ENCODE measurements at regions not wholly inside any gene's neighbourhood (a gene's known extent, or its start where the extent isn't known, plus 50 kb on each side); places are given as distances from the start of the nearest gene placed in this dataset.

GRCh38 chr1:213826891-213827290, 160.9 kb upstream of the PROX1 start:
- Histone ChIP-seq H2AK5ac (ENCODE audit: low read depth, low read length) (no peak overlapping the region), H3K27ac (ENCODE audit: insufficient read depth, low read length) (no peak overlapping the region), H3K4me1 (ENCODE audit: control insufficient read depth, insufficient read depth, low read length) (no peaks in the 10 kb centered on the region), H2BK5ac (ENCODE audit: low read depth, low read length, poor library complexity, severe bottlenecking) (no peak overlapping the region), H3K9me1 (ENCODE audit: insufficient read depth, low read length) (no peaks in the 10 kb centered on the region), H3K4me2 (ENCODE audit: low read depth, low read length) (no peak overlapping the region), H4K20me1 (ENCODE audit: insufficient read depth, low read length) (no peaks in the 10 kb centered on the region), H3K56ac (ENCODE audit: extremely low read depth, insufficient read depth, low read length) (no peak overlapping the region), H2AFZ (replicated peaks; ENCODE audit: low read length, poor library complexity) (no peak overlapping the region), H3K14ac (replicated peaks; ENCODE audit: low read depth, low read length) (no peak overlapping the region), H3K79me1 (ENCODE audit: low read depth in 1 of 2, low read length in 2 of 2) (no peaks in the 10 kb centered on the region), H3K4me3 (ENCODE audit: insufficient read depth, low read depth, low read length) (no peak overlapping the region), H4K91ac (ENCODE audit: insufficient read depth, low read depth, low read length) (no peak overlapping the region), H3K23ac (ENCODE audit: low read depth, low read length) (no peak overlapping the region), H4K8ac (ENCODE audit: low read depth in 2 of 2, low read length in 2 of 2) (no peak overlapping the region), H2BK20ac (ENCODE audit: low read depth, low read length) (no peak overlapping the region), H3K36me3 (ENCODE audit: control insufficient read depth, insufficient read depth, low read length) (no peaks in the 10 kb centered on the region), H3K27me3 (ENCODE audit: control insufficient read depth, insufficient read depth, low read length) (no peaks in the 10 kb centered on the region), H2BK120ac (ENCODE audit: low read depth, low read length) (no peak overlapping the region), H3K9ac (ENCODE audit: low read depth, low read length) (no peak overlapping the region), H2AK9ac (replicated peaks; ENCODE audit: low read depth, low read length, poor library complexity) (no peak overlapping the region), H3K9me3 (ENCODE audit: control insufficient read depth, insufficient read depth, low read length) (peaks cover 7% of the 10 kb centered on the region; the same call in 1 of the 2 replicates), H4K5ac (ENCODE audit: low read depth, low read length) (no peak overlapping the region), H3K4ac (ENCODE audit: low read depth, low read length) (no peak overlapping the region), H2BK15ac (ENCODE audit: low read depth, low read length) (no peak overlapping the region), H3K18ac (ENCODE audit: low read depth, low read length) (no peak overlapping the region)
- CTCF ChIA-PET, result no interaction called here
- POLR2A ChIA-PET (ENCODE audit: unreplicated experiment), result no interaction called here
- ATAC-seq (ENCODE audit: low read depth) (no peak), DNase-seq (no peak)
- intact Hi-C loops (cut with micrococcal nuclease) (no loop called here), dilution Hi-C loops (cut with HindIII; ENCODE audit: low sequenced_read_pairs, unreplicated experiment) (no loop called here), in situ Hi-C loops (cut with MboI; ENCODE audit: low sequenced_read_pairs) (no loop called here)
- no TSS peak for BruUV-seq (replicated peaks)
- no peak for TF ChIP-seq POLR2A (IDR thresholded peaks at IDR 0.05; ENCODE audit: low read depth, low read length)
- TF ChIP-seq MAZ (IDR thresholded peaks at IDR 0.05; ENCODE audit: borderline replicate concordance, low read depth, low read length), result no peak
- no peak for TF ChIP-seq MXI1 (IDR thresholded peaks at IDR 0.05; ENCODE audit: borderline replicate concordance, low read depth, low read length)
- TF ChIP-seq RAD21 (IDR thresholded peaks at IDR 0.05; ENCODE audit: low read length), result no peak
- no peak for TF ChIP-seq FOS (IDR thresholded peaks at IDR 0.05; ENCODE audit: low read depth, low read length)
- TF ChIP-seq ELK1 (IDR thresholded peaks at IDR 0.05; ENCODE audit: borderline replicate concordance, low read depth, low read length), result no peak
- no peak for TF ChIP-seq SMC3 (IDR thresholded peaks at IDR 0.05; ENCODE audit: low read depth, low read length)
- TF ChIP-seq USF2 (IDR thresholded peaks at IDR 0.05; ENCODE audit: low read depth, low read length), result no peak
- no peak for TF ChIP-seq CHD1 (IDR thresholded peaks at IDR 0.05; ENCODE audit: low read depth, low read length)
- TF ChIP-seq MAFK (IDR thresholded peaks at IDR 0.05; ENCODE audit: low read depth, low read length), result no peak
- no peak for TF ChIP-seq RFX5 (IDR thresholded peaks at IDR 0.05; ENCODE audit: low read depth, low read length)
- no peak for TF ChIP-seq NFE2L2 (IDR thresholded peaks at IDR 0.05; ENCODE audit: low read depth, low read length)
- TF ChIP-seq RCOR1 (IDR thresholded peaks at IDR 0.05; ENCODE audit: insufficient replicate concordance, low read length), result no peak
- no peak for TF ChIP-seq CEBPB (IDR thresholded peaks at IDR 0.05; ENCODE audit: low read depth, low read length)
- no peak for TF ChIP-seq CTCF (conservative IDR thresholded peaks at IDR 0.05; ENCODE audit: low read depth, low read length)
- no peak for TF ChIP-seq BHLHE40 (IDR thresholded peaks at IDR 0.05; ENCODE audit: low read depth, low read length)
- WGBS, 2 experiments (ENCODE audit: extremely low coverage in 2 of 2, insufficient read length in 1 of 2), result no CpG with 5 or more reads among the region's 4 CpGs

Data from IMR-90 (cell line).